ENCODE measurements at regions not wholly inside any gene's neighbourhood (a gene's known extent, or its start where the extent isn't known, plus 50 kb on each side); places are given as distances from the start of the nearest gene placed in this dataset.

GRCh38 chrX:122434942-122435341 is 749.1 kb upstream of the GRIA3 start:
- DNase-seq: no peak

GRCh38 chrX:122439831-122440230 is 744.2 kb upstream of the GRIA3 start:
- no peak for DNase-seq

GRCh38 chrX:122440832-122441231 is 743.2 kb upstream of the GRIA3 start:
- DNase-seq: no peak

- DNase-seq: no peak
Measured at GRCh38 chrX:122441451-122441850, 742.6 kb upstream of the GRIA3 start.

GRCh38 chrX:122445466-122445865 is 738.6 kb upstream of the GRIA3 start:
- no peak for DNase-seq

- no peak for DNase-seq
Measured at GRCh38 chrX:122464341-122464740, 719.7 kb upstream of the GRIA3 start.

GRCh38 chrX:122475306-122475705 is 708.8 kb upstream of the GRIA3 start:
- no peak for DNase-seq

GRCh38 chrX:122500556-122500955 is 683.5 kb upstream of the GRIA3 start:
- no peak for DNase-seq

- no peak for DNase-seq
Measured at GRCh38 chrX:122501652-122502051, 682.4 kb upstream of the GRIA3 start.

GRCh38 chrX:122504026-122504425 is 680.1 kb upstream of the GRIA3 start:
- no peak for DNase-seq

- DNase-seq: no peak
Measured at GRCh38 chrX:122512561-122513072, 671.5 kb upstream of the GRIA3 start.

- no peak for DNase-seq
Measured at GRCh38 chrX:122517786-122518185, 666.3 kb upstream of the GRIA3 start.

GRCh38 chrX:122545778-122546177 is 638.3 kb upstream of the GRIA3 start:
- no peak for DNase-seq

- DNase-seq: no peak
Measured at GRCh38 chrX:122546269-122546668, 637.8 kb upstream of the GRIA3 start.

GRCh38 chrX:122552286-122552800 is 631.7 kb upstream of the GRIA3 start:
- no peak for DNase-seq

GRCh38 chrX:122555925-122556324 is 628.2 kb upstream of the GRIA3 start:
- no peak for DNase-seq

- no peak for DNase-seq
Measured at GRCh38 chrX:122565952-122566351, 618.1 kb upstream of the GRIA3 start.

- no peak for DNase-seq
Measured at GRCh38 chrX:122566401-122566800, 617.7 kb upstream of the GRIA3 start.

GRCh38 chrX:122567911-122568310 is 616.2 kb upstream of the GRIA3 start:
- DNase-seq: no peak

GRCh38 chrX:122572461-122572860 is 611.6 kb upstream of the GRIA3 start:
- no peak for DNase-seq

GRCh38 chrX:122579036-122579435 is 605.0 kb upstream of the GRIA3 start:
- DNase-seq: no peak

- DNase-seq: no peak
Measured at GRCh38 chrX:122579526-122579925, 604.6 kb upstream of the GRIA3 start.

GRCh38 chrX:122582280-122582974 is 601.7 kb upstream of the GRIA3 start:
- no peak for DNase-seq

GRCh38 chrX:122582975-122583305 is 601.1 kb upstream of the GRIA3 start:
- no peak for DNase-seq

- DNase-seq: no peak
Measured at GRCh38 chrX:122583551-122583950, 600.5 kb upstream of the GRIA3 start.
